Hepatic stellate cell (primary cell): ENCODE measurements at regions not wholly inside any gene's neighbourhood (a gene's known extent, or its start where the extent isn't known, plus 50 kb on each side); places are given as distances from the start of the nearest gene placed in this dataset.

Experiments used
- DNase-seq: peaks from one replicate; pipeline ENCODE4 v3.0.0; 2011; ENCODE audit warnings: low spot score

- no peak for DNase-seq
These were observed 846.5 kb downstream of the TYW1 start for GRCh38 chr7:67843001-67843565.

DNA sequence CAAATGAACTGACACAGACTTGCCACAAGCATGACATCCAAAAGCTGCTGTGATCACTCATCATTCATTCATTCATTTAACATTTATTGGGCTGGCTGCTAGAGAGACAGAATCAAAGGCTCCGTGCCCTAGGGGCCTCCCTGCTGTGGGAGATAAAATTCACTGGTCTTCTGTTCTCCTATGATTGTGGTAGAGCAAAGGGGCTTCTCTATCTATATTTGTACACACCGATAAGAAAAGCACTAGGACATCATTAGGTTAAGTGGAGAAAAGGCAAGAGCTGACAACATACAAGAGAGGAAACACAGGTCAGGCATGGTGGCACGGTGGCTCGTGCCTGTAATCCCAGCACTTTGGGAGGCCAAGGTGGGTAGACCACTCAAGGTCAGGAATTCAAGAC lies 847.0 kb downstream of the TYW1 start:
- DNase-seq = no peak

DNA sequence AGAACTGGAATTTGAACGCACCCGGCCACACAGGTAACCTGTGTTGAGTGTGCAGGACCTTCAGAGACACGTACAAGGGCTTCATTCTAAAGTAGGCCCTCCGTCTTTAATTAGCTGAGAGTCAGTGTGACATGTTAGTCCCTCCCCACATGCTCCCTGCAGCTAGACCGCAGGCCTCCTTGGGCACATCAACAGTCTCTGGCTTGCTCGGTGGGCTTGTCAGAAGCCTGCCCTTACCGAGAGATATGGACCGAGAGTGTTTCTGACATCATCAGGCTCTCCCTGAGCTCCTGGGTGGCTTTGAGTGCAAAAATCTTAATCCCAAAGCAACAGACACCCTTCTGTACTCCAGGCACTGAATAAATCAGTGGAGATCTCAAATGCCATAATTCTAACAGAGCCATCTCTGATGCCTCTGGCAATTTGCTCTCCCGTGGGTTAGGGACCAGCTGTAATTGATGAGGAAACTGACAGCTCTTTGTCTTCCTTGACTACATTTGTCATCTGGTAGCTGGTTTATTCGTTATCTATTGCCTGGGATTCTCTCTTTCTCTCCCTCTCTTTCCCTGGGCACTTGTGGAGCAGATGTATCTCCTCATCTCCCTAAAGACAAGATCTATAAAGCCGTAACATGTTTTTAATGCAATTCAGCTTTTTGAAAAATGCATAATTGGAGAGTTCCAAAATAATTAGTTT lies 850.6 kb downstream of the TYW1 start:
- no peak for DNase-seq

GRCh38 chr7:67854221-67855178 lies 857.9 kb downstream of the TYW1 start:
- no peak for DNase-seq

- DNase-seq = no peak
These were observed 858.7 kb downstream of the TYW1 start for GRCh38 chr7:67855322-67855721.

DNA sequence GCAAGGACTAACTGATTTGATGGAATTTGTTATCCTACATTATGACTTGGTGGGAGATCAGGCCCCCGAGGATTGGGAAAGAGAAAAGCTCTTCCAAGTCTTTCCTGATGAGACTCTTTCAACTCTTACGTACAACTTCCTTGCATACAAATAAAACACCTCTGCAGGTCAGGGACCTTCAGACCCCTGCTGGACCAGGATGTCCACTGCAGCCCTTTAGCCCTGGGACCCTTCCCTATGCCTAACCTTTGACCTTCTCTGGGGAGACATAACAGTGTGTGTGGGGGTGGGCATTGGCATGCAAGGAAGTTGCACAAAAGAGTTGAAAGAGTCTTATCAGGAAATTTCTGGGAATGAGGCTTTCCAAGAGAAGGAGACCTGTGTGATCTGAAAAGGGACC lies 859.4 kb downstream of the TYW1 start:
- DNase-seq = no peak

- no peak for DNase-seq
These were observed 861.1 kb downstream of the TYW1 start for GRCh38 chr7:67857698-67858097.

DNA sequence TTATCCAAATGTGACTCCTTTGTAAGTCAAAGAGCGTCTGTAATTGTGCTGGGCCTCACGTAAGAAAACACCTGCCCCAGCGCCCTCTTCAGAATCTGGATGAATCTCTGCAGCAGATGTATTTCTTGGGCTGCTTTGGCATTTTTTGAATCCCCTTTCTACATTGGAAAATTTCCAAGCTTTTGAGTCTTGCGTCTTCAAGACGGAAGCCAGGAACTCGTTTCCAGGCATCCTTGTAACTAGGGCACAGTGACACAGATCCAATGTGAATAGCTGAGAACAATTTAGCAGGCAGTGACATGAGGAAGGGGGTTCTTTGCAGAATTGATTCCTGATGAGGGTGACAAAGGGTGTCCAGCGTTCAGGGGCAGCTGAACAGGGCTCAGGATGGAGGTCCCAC lies 862.3 kb downstream of the TYW1 start:
- no peak for DNase-seq

DNA sequence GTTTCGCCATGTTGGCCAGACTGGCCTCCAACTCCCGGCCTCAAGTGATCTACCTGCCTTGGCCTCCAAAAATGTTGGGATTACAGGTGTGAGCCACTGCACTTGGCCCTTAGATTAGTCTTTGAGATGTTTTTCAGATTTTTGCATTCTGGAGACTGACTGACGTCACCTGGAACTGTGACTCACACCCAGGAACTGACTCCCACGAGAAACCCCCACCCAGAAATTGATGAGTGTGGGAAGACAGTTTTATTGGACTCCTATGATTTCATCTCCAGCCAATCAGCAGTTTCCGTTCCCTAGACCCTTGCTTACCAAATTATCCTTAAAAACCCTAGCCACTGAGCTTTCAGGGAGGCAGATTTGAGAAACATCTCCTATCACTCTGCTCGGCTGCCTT lies 867.3 kb downstream of the TYW1 start:
- no peak for DNase-seq

GRCh38 chr7:67866054-67866453 lies 869.4 kb downstream of the TYW1 start:
- no peak for DNase-seq

DNA sequence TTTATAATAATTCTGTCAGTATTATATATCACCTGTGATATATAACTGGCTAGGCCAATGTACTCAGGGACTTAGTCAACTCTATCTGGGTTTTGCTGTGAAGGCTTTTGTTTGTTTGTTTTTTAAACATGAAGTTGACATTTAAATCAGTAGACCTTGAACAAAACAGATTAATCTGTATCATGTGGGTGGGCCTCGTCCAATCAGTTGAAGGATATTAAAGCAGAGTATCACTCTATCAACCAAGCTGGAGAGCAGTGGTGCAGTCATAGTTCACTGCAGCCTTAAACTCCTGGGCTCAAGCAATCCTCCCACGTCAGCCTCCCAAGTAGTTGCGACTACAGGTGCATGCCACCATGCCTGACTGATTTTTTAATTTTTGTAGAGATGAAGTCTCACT lies 870.2 kb downstream of the TYW1 start:
- no peak for DNase-seq

DNA sequence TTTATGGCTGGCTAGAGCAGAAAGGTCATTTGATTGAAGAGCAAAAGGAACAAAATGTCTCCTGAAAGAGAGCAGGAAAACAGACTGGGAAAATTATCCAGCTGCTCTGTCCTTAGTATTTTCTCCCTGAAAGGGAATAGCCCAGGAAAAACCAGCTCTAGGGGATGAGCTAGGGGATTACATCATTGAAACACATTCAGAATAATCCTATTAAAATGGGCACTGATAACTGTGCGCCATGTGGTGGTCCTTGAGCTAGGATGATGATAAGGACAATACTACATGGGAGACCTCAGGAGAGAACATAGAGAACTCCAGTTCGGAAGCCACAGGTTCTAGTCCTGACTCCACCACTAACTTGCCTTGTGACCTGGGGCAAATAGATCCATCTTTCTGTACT lies 873.8 kb downstream of the TYW1 start:
- no peak for DNase-seq

DNA sequence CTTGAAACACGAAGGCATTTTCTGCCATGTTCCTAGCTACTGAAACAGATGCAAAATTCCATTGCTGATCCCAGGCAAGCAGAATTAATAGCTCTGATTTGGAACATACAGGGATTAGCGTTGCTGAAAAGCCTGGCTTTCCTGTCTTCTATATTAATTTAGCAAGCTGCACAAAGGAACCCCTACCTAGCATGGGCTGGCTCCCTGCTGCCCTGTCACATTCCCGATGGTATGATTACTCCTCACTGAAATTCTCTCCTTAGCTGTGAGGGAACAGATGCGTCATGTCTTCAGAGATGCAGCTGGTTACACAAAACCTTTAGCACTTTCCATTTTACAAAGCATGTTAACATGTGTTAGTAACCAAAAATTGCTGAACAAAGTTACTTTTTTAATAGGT lies 878.9 kb downstream of the TYW1 start:
- no peak for DNase-seq

DNA sequence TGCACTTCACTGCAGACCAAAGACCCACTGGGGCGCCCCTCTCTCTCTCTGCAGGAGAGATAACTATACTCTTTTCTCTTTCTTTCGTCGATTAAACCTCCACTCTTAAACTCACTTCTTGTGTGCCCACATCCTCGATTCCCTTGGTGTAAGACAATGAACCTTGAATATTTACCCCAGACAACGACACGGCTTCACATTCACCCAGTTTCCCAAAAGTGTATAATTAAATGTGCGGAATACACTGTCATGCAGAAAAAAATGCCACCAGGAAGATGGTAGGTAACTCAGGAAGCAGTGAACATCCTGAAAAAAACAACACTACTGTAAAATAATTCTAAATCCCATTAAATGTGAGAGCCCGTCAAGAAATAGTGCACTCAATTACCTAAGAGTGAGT lies 882.2 kb downstream of the TYW1 start:
- DNase-seq = no peak

GRCh38 chr7:67882843-67883242 lies 886.2 kb downstream of the TYW1 start:
- DNase-seq = no peak

DNA sequence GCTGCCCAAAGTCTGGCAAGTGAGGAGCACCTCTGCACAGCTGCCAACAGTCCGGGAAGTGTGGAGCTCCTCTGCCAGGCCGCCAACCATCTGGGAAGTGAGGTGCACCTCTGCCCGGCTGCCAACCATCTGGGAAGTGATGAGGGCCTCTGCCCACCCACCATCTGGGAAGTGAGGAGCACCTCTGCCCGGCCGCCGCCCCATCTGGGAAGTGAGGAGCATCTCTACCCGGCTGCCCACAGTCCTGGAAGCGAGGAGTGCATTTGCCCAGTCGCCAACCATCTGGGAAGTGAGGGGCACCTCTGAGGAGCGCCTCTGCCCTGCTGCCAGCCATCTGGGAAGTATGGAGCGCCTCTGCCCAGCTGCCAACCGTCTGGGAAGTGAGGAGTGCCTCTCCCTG lies 893.7 kb downstream of the TYW1 start:
- DNase-seq = no peak

- DNase-seq = no peak
These were observed 898.1 kb downstream of the TYW1 start for GRCh38 chr7:67894746-67895145.

DNA sequence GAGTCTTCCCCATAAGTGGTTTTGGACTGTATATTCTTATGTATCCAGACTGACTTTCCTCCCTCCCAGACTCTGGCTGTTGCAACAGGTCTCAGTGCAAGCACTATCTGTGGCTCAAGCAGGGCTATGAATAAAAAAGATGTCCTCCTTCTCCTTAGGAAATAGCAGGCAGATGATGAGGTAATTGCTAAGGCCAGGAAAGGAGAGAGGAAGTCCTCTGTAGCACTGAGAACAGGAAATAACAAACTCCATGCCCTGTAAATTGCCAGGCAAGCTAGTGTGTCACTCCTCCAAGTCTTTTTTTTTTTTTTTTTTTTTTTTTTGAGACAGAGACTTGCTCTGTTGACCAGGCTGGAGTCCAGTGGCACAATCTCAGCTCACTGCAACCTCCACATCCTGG lies 900.1 kb downstream of the TYW1 start:
- no peak for DNase-seq

DNA sequence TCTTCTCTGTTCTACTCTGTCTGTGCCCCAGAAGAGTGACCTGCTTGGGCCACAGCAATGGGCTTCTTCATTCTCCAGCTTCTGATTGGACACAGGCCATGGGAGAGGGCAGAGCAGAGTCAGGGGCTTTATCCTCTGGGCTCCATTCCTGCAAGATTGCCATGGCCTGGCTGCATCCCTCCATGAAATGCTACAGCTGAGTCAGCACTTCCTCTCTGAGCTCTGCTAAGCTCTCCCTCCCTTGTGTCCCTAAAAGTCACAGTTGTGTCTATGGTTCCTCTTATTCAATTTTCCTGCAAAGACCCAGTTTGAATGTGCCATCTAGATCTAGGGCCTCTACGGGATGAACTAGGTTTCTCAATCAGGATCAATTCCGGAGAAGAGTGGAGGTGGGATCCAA lies 903.8 kb downstream of the TYW1 start:
- no peak for DNase-seq

DNA sequence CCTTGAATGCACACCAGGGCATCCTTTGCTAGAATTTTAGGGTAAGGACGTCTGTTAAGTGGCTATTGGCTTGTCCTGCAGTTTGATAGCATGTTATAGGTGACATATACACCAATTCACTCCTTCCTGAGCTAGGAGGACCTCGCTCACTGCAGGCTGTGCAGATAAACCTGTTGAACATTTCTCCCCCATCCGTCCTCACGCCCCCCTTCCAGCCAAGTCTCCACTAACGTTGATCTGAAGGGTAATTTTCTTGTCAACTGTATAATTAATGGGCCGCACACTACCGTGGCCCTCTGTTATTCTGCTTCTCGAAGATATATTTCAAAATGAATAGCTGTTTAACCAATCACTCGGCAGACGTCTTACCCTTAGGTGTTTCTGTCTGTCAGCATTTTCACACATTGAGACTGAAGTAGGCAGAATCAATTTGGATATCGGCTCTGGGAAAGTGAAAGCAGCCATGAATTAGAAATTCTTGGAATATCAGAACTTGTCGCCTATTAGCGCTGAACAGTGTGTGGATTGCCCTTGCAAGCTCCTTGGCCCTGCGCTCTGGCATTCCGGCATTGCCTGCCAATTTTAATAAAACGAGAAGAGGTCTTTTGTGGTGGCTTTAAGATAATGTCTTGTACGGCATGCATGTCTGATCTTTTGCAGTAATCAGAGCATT lies 905.3 kb downstream of the TYW1 start:
- DNase-seq = no peak

DNA sequence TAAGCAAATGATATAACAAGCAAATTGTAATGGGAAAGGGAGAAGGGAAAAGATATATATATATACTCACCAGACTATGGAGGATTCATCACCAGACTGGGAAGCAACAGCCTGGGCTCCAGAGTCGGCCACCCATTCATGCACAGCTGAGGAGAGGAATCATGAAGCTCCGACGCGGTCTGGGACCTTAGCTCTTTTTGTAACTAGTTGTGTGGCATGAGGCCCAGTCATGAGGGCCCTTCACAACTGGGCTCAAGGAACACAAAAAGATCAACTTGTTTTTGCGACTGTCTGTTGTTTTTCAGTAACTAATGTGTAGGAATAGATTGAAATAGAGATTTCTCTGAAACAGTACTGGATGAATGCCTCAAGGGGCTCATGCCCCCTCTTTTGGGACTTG lies 911.2 kb downstream of the TYW1 start:
- DNase-seq = no peak

DNA sequence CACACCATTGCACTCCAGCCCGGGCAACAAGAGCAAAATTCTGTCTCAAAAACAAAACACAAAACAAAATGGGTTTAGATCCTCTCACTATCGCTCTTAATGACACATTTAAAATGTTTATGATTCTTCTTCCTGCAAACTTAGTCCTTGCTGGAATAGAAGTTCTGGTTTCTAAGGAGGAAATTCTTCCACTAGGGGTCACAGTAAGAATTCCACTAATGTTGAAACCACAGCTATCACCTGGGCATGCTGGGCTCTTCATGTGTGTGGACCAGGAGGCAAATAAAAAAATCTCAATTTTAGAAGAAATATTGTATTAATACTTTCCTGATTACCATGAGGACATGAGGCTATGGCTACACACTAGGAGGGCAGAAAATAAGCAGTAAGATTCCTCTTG lies 915.8 kb downstream of the TYW1 start:
- no peak for DNase-seq

GRCh38 chr7:67913604-67914003 lies 917.0 kb downstream of the TYW1 start:
- DNase-seq = no peak
